ENCODE measurements at regions not wholly inside any gene's neighbourhood (a gene's known extent, or its start where the extent isn't known, plus 50 kb on each side); places are given as distances from the start of the nearest gene placed in this dataset.

DNA sequence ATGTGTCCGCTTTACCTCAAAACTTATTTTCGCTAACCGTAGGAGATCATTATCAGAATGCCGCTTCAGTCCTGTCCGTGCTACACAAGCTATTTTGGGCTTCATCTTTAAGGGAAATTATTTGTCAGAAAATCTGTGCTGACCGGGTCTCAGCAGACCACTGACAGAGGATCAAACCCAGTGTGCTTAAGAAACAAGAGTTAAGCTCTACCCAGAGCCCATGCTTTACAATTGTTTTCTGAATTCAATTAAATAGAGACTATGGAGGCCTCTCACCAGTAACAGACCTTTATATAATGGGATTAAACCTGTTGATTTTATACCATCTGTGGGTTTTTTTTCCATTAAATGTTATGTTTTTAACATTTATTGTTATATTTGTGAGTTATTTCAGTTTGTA lies 1956.7 kb upstream of the PIK3C3 start:
- Histone ChIP-seq H3K4me1 (no peaks in the 10 kb centered on the region), H3K27ac (no peak overlapping the region), H3K36me3 (no peaks in the 10 kb centered on the region), H3K27me3 (ENCODE audit: low read depth) (no peaks in the 10 kb centered on the region), H3K9me3 (no peaks in the 10 kb centered on the region), H3K4me3 (no peak overlapping the region)
- TF ChIP-seq, protein P1, sequence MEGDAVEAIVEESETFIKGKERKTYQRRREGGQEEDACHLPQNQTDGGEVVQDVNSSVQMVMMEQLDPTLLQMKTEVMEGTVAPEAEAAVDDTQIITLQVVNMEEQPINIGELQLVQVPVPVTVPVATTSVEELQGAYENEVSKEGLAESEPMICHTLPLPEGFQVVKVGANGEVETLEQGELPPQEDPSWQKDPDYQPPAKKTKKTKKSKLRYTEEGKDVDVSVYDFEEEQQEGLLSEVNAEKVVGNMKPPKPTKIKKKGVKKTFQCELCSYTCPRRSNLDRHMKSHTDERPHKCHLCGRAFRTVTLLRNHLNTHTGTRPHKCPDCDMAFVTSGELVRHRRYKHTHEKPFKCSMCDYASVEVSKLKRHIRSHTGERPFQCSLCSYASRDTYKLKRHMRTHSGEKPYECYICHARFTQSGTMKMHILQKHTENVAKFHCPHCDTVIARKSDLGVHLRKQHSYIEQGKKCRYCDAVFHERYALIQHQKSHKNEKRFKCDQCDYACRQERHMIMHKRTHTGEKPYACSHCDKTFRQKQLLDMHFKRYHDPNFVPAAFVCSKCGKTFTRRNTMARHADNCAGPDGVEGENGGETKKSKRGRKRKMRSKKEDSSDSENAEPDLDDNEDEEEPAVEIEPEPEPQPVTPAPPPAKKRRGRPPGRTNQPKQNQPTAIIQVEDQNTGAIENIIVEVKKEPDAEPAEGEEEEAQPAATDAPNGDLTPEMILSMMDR (IDR thresholded peaks at IDR 0.05), result no peak
- ATAC-seq, result no peak
- intact Hi-C loops (cut with DNase I), result no loop called here
- no peak for DNase-seq

DNA sequence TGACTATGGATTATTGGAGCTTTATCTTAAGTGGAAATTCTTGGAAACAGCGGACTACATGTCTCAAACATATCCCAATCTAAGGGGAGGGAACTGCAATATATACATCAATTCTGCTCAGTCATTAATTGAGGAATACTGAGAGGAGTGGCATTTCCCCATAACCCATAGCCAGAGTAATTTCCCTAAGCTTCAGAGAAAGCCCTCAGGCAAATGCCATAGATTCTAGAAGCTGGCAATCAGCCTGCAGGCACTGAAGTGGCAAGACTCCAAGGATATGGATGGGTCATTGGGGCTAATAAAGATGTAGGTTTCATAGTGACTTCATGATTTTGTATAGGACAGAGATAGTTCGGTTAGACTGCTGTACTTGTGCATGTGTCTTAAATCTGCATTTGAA lies 1960.5 kb upstream of the PIK3C3 start:
- Histone ChIP-seq H3K27ac (no peak overlapping the region), H3K4me1 (no peaks in the 10 kb centered on the region), H3K9me3 (no peaks in the 10 kb centered on the region), H3K36me3 (no peaks in the 10 kb centered on the region), H3K27me3 (ENCODE audit: low read depth) (no peaks in the 10 kb centered on the region), H3K4me3 (no peak overlapping the region)
- DNase-seq, result no peak
- ATAC-seq, result no peak
- intact Hi-C loops (cut with DNase I), result no loop called here
- TF ChIP-seq, protein P1 (IDR thresholded peaks at IDR 0.05), result no peak

DNA sequence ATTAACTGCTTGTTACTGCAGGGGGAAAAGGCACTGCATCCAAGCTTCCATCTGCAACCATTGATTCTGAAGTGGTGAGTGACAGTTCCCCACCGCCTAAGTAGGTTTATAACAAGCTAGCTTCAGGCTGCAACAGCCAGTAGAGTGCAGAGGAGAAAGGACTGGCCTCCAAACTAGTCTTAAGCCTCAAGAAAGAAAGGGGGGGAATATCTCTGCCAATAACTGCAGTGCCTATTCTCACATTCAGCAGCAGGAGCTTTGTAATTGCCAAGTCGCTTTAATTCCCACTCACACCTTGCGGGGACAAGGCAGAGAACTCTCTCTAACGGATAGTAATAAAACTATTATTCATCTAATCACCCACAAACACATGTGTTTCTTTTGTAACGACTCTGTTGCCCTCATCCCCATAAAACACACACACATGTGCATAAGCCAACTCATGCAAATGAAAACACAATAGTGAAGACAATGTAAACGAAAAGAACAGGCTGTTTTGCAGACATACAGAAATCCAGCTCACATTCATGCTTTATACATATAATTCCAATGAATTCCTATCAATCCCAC lies 1963.3 kb upstream of the PIK3C3 start:
- Histone ChIP-seq H3K36me3 (no peaks in the 10 kb centered on the region), H3K27me3 (ENCODE audit: low read depth) (no peaks in the 10 kb centered on the region), H3K9me3 (no peaks in the 10 kb centered on the region), H3K4me1 (no peaks in the 10 kb centered on the region), H3K4me3 (no peak overlapping the region), H3K27ac (no peak overlapping the region)
- no peak for DNase-seq
- TF ChIP-seq, protein P1 (IDR thresholded peaks at IDR 0.05), result no peak
- intact Hi-C loops (cut with DNase I), result no loop called here
- ATAC-seq, result no peak

DNA sequence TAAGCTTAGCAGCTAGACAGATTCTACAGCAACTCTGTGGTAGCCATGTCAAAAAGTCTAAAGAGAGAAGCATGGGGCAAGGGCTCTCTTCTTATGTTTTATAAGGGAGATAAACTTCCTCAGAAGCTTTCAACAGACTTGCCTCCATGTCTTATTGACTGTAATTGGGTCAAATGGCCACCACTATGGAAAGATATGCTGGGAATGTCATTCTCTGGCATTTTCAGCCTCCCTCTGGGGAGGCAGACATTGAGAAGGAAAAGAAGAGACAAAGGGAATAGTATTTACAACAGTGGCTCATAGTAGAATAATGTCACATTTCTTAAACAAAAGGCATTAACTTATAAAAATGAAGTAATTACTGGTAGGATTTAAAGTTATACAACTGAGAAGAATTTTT lies 1964.5 kb upstream of the PIK3C3 start:
- intact Hi-C loops (cut with DNase I), result no loop called here
- no peak for ATAC-seq
- TF ChIP-seq, protein P1 (IDR thresholded peaks at IDR 0.05), result no peak

DNA sequence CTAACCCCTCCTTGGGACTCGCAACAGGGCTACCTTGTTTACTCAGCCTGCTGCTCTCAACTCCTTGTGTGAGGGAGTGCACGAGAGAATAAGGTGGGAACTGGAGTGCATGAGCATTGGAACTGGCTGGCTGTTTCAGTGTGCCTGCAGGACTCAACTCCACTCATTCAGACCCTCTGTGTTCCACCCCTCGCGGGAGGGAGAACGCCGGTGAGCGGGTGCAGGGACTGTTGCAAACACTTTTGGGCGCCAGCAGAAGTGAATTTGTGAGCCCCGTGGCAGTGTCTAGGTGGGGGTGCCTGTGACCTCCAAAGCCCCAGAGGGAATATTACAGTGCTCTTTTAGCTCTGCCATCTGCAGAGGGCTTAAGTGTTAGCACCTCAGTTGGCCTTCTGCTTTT lies 1978.3 kb upstream of the PIK3C3 start:
- Histone ChIP-seq H3K4me1 (no peaks in the 10 kb centered on the region), H3K27me3 (ENCODE audit: low read depth) (no peaks in the 10 kb centered on the region), H3K9me3 (no peaks in the 10 kb centered on the region), H3K36me3 (no peaks in the 10 kb centered on the region), H3K27ac (no peak overlapping the region), H3K4me3 (no peak overlapping the region)
- no peak for DNase-seq
- intact Hi-C loops (cut with DNase I), result no loop called here
- TF ChIP-seq, protein P1 (IDR thresholded peaks at IDR 0.05), result no peak
- no peak for ATAC-seq

More for the DNA sequence above, 1964.5 kb upstream of the PIK3C3 start:
- Histone ChIP-seq H3K4me1 (no peaks in the 10 kb centered on the region), H3K4me3 (no peak overlapping the region), H3K27ac (no peak overlapping the region), H3K36me3 (no peaks in the 10 kb centered on the region), H3K27me3 (ENCODE audit: low read depth) (no peaks in the 10 kb centered on the region), H3K9me3 (no peaks in the 10 kb centered on the region)
- DNase-seq, result no peak

DNA sequence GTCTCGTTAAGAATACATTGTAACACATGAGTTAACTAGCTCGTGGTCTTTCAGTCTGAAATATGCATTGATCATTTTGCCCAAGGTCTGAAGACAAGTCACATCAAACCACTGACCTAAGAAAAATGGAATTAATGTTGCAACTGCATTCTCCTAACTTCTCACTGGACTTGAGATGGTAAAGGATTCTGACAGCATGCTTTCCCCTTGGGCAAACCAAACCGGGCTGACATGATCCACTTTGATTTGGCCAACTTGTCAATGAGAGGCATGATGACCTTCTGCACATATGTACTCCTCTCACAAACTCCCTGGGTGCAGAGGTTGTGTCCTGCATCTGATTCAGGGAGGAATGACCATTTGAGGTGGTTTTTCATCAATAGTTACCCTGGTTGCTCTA lies 1982.5 kb upstream of the PIK3C3 start:
- Histone ChIP-seq H3K27me3 (ENCODE audit: low read depth) (no peaks in the 10 kb centered on the region), H3K4me1 (no peaks in the 10 kb centered on the region), H3K4me3 (no peak overlapping the region), H3K36me3 (no peaks in the 10 kb centered on the region), H3K27ac (no peak overlapping the region), H3K9me3 (no peaks in the 10 kb centered on the region)
- DNase-seq (no peak), ATAC-seq (no peak)
- TF ChIP-seq, protein P1 (IDR thresholded peaks at IDR 0.05), result no peak
- intact Hi-C loops (cut with DNase I), result no loop called here
